T-helper 17 cell (primary cell): ENCODE measurements at regions not wholly inside any gene's neighbourhood (a gene's known extent, or its start where the extent isn't known, plus 50 kb on each side); places are given as distances from the start of the nearest gene placed in this dataset.
"Not testable (repeated sequence)": the region's sequence is repeated elsewhere in the genome, so short reads cannot be mapped to it uniquely, and the experiment has no call there.

Experiments
- ATAC-seq: fragments of 150-1000 bp; cut with Tn5 transposase; 2 replicates; pipeline ENCODE4 v1.10.0; 2021; ENCODE audit warnings: mild to moderate bottlenecking, moderate library complexity
- DNase-seq, 3 donors: peaks; one replicate each; pipeline versions ENCODE4 v3.0.0 to v3.0.0-alpha.2; 2020 to 2021
- H3K9me3 ChIP-seq: one replicate; pipeline ENCODE4 v1.7.0; 2013; ENCODE audit warnings: low read length, mild to moderate bottlenecking; ENCODE audit not compliant: control insufficient read depth, poor library complexity, severe bottlenecking
- H3K27ac Mint-ChIP-seq: one replicate; pipeline ENCODE4 v1.8.0; 2022; ENCODE audit warnings: mild to moderate bottlenecking, moderate library complexity, mixed read lengths
- H3K27me3 Mint-ChIP-seq: one replicate; pipeline ENCODE4 v1.8.0; 2022; ENCODE audit warnings: mixed read lengths
- H3K36me3 Mint-ChIP-seq: one replicate; pipeline ENCODE4 v1.8.0; 2022; ENCODE audit warnings: low read depth, mixed read lengths
- H3K4me1 Mint-ChIP-seq: one replicate; pipeline ENCODE4 v1.8.0; 2022; ENCODE audit warnings: mild to moderate bottlenecking, mixed read lengths
- H3K4me3 Mint-ChIP-seq: one replicate; pipeline ENCODE4 v1.8.0; 2022; ENCODE audit warnings: mild to moderate bottlenecking, moderate library complexity, mixed read lengths

DNA sequence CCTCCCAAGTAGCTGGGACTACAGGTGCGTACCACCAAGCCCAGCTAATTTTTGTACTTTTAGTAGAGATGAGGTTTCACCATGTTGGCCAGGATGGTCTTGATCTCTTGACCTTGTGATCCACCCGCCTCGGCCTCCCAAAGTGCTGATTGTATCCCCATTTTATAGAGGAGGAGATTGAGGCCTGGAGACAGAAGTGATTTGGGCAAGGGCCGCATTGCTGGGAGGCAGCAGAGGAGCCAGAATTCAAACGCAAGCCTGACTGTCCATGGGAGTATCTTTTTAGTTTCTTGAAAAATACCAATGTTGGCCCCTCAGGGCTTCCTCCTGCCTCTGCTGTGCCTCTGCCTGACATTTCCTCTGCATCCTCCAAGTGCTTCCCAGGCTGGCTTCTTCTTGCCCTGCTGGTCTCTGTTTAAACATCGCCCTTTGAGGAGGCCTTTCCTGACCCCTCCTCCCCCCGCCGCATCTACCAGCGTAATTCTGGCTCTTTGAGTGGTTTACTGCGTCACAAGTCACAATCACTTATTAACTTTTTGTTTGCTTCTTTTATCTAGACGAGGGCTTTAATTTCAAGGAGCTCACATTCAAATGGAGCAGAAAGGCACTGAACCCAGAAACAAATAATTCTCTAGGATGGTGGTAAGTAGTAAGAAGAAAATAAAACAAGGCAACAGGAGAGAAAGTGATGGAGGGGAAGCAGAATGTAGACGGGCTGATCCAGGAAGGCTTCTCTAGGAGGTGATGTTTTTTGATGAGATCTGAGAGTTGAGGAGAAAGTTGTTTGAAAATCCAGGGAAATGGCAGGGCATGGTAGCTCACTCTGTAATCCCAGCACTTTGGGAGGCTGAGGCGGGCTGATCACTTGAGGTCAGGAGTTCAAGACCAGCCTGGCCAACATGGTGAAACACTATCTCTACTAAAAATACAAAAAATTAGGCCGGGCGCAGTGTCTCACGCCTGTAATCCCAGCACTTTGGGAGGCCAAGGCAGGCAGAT is 91.0 kb upstream of the MED13L start:
- H3K4me1 Mint-ChIP-seq = no peaks in the 10 kb centered on the region
- H3K4me3 Mint-ChIP-seq = no peak overlapping the region
- H3K9me3 ChIP-seq = no peaks in the 10 kb centered on the region
- no peaks in the 10 kb centered on the region for H3K27me3 Mint-ChIP-seq
- ATAC-seq (no peak), DNase-seq (no peak)
- no peak overlapping the region for H3K27ac Mint-ChIP-seq
- peaks cover 2% of the 10 kb centered on the region for H3K36me3 Mint-ChIP-seq

DNA sequence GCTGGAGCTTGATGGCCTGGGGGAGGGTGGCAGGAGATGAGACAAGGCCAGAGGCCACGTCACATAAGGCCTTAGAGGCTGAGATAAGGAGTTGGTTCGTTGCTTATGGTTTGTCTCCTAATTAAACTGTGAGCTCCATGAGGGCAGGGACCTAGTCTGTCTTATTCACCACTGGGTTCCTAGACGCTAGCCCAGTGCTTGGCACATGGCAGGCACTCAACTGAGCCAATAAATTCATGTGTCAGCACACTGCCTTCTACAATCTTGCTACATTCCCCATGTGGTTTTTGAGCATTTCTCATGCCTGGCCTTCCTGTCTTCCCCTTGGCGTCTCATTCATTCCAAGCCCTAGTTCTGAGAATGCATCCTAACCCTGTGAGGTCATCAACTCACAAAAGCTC is 92.5 kb upstream of the MED13L start:
- H3K4me3 Mint-ChIP-seq = no peak overlapping the region
- no peak overlapping the region for H3K27ac Mint-ChIP-seq
- peaks cover 2% of the 10 kb centered on the region for H3K36me3 Mint-ChIP-seq
- DNase-seq (no peak), ATAC-seq (no peak)
- no peaks in the 10 kb centered on the region for H3K27me3 Mint-ChIP-seq
- H3K4me1 Mint-ChIP-seq = no peaks in the 10 kb centered on the region
- H3K9me3 ChIP-seq = no peaks in the 10 kb centered on the region

DNA sequence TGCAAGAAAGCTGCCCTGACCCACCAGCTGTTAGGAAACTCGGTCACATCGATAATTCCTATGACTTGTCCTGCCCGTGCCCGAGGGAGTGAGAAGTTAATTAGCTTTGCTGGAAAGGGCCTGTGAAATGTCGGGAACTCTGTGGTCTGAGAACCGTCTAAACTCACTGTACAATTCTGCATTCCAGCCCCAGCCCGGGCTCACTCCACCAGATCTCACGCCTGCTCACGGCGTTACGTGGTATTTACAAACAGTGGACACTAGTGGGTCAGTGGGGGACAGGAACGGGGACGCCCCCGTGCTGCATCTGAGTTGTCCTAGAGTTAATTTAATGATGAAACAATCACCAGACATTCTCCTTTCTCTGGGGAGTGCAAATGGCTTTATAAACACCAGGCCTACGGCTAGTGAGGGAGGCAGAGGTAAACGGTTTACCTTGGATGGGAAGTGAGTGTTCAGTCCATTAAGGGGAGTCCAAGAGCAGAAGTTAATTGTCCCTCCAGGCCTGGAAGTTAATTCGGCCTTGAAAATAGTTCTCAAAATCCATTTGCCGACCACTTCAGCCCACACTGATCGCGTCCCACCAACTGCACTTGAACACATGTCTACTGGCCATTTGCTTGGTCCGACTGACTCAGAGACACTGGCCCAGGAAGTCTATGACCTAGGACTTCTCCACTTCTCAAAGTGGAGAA is 93.5 kb upstream of the MED13L start:
- no peak for ATAC-seq
- no peak overlapping the region for H3K4me3 Mint-ChIP-seq
- H3K27ac Mint-ChIP-seq = no peak overlapping the region

DNA sequence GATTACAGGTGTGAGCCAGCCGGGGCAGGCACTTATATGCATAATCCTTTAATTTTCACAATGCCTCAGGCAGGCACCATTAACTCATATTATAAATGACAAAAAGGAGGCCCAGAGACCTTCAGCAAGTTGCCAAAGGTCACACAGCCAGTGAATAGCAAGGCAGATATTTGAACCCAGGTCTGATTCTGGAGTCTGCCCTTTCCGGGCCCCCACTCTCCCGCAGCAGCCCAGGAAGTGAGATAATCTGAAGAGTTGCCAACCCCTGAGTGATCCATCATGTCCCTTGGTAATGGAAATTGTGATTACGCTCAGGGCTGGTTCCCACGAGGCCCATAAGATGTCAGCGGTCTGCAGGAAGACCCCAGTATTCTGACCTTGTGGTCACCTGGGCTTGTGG is 95.3 kb upstream of the MED13L start:
- no peaks in the 10 kb centered on the region for H3K9me3 ChIP-seq
- H3K36me3 Mint-ChIP-seq = peaks cover 2% of the 10 kb centered on the region
- H3K27ac Mint-ChIP-seq = no peak overlapping the region

More for the DNA sequence above, 93.5 kb upstream of the MED13L start:
- Mint-ChIP-seq H3K27me3 (no peaks in the 10 kb centered on the region), H3K36me3 (peaks cover 2% of the 10 kb centered on the region), H3K4me1 (no peaks in the 10 kb centered on the region)
- DNase-seq = no peak
- no peaks in the 10 kb centered on the region for H3K9me3 ChIP-seq

DNA sequence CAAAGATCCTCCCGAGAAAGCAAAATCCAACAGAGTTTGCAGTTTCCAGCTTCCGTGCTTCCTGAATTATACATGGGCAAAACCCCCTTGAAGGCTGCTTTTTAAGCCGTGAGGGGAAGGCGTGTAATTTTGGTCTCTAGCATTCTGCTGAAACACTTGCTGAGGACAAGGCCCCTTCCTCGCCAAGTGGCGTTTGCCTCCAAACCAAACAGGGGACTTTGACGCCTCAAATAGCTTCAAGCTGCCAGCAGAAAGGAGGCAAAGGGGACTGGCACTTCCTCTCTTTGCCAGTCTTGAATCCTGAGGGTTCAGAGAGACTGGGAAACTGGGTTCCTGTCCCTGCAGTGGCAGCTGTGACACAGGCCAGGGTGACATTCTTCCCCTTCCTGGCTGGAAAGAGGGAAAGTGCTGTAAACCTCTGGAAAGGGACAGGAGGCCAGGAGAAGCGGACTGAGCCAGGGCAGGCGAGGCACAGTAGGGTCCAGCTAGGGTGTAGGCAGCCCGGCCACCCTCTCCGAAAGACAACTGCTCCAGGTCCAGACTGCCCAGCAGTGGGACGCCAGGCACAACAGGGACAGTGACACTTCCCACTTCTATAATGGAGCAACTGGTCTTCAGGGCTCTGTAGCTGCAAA is 96.2 kb upstream of the MED13L start:
- no peak overlapping the region for H3K4me3 Mint-ChIP-seq
- no peaks in the 10 kb centered on the region for H3K9me3 ChIP-seq
- H3K27ac Mint-ChIP-seq = no peak overlapping the region
- no peak for ATAC-seq
- peaks cover under 1% of the 10 kb centered on the region for H3K36me3 Mint-ChIP-seq
- H3K27me3 Mint-ChIP-seq = no peaks in the 10 kb centered on the region
- no peaks in the 10 kb centered on the region for H3K4me1 Mint-ChIP-seq
- DNase-seq = no peak

More for the DNA sequence above, 95.3 kb upstream of the MED13L start:
- H3K4me3 Mint-ChIP-seq = no peak overlapping the region
- DNase-seq = no peak
- no peak for ATAC-seq
- H3K4me1 Mint-ChIP-seq = no peaks in the 10 kb centered on the region
- H3K27me3 Mint-ChIP-seq = no peaks in the 10 kb centered on the region

DNA sequence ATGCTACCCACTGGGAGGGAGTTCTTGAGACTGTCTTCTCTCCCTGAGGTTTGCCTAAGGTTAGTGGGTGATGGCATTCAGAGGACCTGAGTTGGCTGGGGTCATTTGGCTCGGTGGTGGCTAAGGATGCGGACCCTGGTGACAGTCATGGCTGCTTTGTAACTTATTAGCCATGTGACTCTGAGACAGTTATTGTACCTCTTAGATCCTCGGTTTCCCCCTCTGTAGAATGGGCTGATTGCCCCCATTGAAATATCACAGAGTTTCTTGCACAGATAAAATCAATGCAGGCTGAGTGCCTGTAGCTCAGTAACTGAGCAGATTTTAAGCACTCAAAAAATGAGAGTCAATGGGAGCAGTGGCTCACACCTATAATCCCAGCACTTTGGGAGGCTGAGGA is 96.7 kb upstream of the MED13L start:
- H3K27ac Mint-ChIP-seq = no peak overlapping the region
- no peaks in the 10 kb centered on the region for H3K27me3 Mint-ChIP-seq
- no peak for ATAC-seq

DNA sequence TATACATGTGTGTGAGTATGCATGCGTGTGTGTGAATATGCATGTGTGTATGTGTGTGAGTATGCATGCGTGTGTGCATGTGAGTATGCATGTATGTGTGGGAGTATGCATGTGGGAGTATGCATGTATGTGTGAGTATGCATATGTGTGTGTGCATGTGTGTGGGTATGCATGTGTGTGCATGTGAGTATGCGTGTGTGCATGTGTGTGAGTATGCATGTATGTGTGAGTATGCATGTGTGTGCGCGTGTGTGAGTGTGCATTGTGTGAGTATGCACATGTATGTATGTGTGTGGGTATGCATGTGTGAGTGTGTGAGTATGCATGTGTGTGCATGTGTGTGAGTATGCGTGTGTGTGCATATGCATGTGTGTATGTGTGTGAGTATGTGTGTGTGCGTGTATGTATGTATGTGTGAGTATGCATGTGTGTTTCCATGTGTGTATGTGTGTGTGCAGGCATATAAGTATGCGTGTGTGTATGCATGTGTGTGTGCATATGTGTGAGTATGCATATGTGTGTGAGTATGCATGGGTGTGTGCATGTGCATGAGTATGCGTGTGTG is 97.9 kb upstream of the MED13L start:
- no peak for ATAC-seq
- Mint-ChIP-seq H3K27ac (no peak overlapping the region), H3K36me3 (no peaks in the 10 kb centered on the region), H3K27me3 (no peaks in the 10 kb centered on the region), H3K4me1 (no peaks in the 10 kb centered on the region), H3K4me3 (no peak overlapping the region)
- no peak for DNase-seq
- H3K9me3 ChIP-seq = no peaks in the 10 kb centered on the region

More for the DNA sequence above, 96.7 kb upstream of the MED13L start:
- Mint-ChIP-seq H3K36me3 (no peaks in the 10 kb centered on the region), H3K4me1 (no peaks in the 10 kb centered on the region), H3K4me3 (no peak overlapping the region)
- no peaks in the 10 kb centered on the region for H3K9me3 ChIP-seq
- DNase-seq = no peak

DNA sequence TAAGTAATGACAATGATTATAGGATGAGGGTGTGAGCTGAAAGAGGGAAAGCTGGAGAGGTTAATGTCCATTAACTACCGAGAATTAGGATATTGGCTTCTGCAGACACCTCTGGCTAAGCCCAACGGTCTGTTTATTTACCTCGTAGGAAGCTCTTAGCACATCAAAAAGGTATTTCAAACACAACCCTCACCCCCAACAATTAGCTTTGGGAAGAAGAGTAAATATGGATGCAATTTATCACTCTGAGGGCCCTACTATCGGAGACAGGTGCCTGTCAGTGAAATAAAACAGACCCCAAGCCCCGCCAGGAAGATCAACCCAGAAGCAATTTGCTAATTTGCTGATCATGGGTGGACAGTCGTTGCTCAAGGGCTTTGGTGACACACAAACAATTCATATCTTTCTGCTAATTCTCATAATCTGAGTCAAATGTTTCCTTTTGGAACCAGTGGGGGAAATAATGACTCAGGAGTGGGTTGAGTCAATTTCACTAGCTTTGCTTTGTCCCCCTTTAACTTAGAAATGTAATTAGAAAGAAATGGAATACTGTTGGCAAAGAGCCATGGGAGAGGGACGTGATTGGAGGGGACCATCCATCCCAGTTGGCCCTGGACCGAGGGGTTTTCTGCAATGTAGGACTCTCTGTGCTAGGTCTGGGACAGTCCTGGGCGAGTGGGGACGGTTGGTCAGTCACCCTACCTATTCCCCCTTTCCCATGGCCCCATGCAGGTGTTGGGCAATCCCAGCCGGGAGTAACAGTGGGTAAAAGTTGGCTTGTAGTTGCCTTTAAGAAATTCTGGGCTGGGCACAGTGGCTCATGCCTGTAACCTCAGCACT is 99.1 kb upstream of the MED13L start:
- no peaks in the 10 kb centered on the region for H3K27me3 Mint-ChIP-seq
- H3K36me3 Mint-ChIP-seq = no peaks in the 10 kb centered on the region
- DNase-seq (no peak), ATAC-seq (no peak)
- no peaks in the 10 kb centered on the region for H3K4me1 Mint-ChIP-seq
- H3K4me3 Mint-ChIP-seq = no peak overlapping the region
- H3K9me3 ChIP-seq = no peaks in the 10 kb centered on the region
- H3K27ac Mint-ChIP-seq = no peak overlapping the region

DNA sequence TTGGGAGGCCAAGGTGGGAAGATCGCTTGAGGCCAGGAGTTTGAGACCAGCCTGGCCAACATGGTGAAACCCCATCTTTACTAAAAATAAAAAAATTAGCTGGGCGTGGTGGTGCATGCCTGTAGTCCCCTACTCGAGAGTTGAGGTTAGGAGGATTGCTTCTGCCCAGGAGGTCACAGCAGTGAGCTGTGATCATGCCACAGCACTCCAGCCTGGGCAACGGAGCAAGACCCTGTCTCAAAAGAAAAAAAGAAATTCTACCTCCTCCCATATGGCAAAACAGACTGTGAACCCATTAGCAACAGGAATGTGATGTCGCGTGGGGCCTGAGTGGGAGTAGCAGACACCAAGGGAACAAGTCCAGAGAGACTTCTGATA is 99.7 kb upstream of the MED13L start:
- not testable (repeated sequence) for H3K27me3 Mint-ChIP-seq, DNase-seq, H3K4me1 Mint-ChIP-seq, H3K36me3 Mint-ChIP-seq, ATAC-seq, H3K27ac Mint-ChIP-seq, H3K9me3 ChIP-seq, H3K4me3 Mint-ChIP-seq

DNA sequence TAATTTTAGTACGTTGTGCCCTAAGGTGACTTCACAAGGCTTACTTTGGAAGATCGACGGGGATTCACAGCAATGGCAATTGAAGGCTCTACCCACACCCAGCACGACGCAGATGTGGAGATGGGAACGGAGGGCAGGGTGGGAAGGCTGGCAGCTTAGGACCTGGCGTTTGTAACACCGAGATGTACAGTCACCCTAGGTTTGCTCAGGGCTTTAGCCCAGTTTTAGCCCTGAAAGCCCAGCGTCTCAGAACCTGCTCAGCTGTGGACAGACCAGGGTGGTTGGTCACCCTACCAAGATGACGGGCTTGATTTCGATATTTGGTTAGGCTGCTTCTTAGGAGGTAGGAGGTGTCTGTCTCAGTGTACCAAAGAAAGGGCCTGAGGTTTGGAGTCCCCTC is 100.5 kb upstream of the MED13L start:
- H3K27ac Mint-ChIP-seq = no peak overlapping the region
- no peak for ATAC-seq
- H3K4me3 Mint-ChIP-seq = no peak overlapping the region
- DNase-seq = no peak
- H3K4me1 Mint-ChIP-seq = peaks cover 3% of the 10 kb centered on the region
- H3K36me3 Mint-ChIP-seq = peaks cover 3% of the 10 kb centered on the region
- H3K9me3 ChIP-seq = no peaks in the 10 kb centered on the region
- H3K27me3 Mint-ChIP-seq = no peaks in the 10 kb centered on the region

DNA sequence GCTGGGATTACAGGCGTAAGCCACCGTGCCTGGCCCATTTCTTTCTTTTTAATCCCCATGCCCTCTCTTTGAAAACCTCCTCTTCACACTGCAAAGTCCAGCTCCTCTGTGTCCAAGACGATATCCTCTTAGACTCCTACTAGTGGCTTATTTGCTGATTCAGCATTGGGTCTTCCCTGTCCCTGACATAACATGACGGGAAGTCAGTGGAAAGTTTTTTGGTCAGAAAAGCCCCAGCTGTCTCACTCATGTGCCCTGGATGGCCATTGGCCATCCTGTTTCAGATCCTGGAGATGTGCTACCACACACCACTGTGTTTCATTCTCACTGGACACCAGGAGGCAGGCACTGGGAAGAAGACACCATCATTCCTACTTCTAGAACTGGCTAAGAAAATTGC is 102.6 kb upstream of the MED13L start:
- Mint-ChIP-seq H3K27ac (no peak overlapping the region), H3K27me3 (peaks cover 8% of the 10 kb centered on the region), H3K4me3 (no peak overlapping the region), H3K4me1 (peaks cover 4% of the 10 kb centered on the region), H3K36me3 (peaks cover 3% of the 10 kb centered on the region)
- no peak for ATAC-seq
- no peak for DNase-seq
- H3K9me3 ChIP-seq = no peaks in the 10 kb centered on the region

DNA sequence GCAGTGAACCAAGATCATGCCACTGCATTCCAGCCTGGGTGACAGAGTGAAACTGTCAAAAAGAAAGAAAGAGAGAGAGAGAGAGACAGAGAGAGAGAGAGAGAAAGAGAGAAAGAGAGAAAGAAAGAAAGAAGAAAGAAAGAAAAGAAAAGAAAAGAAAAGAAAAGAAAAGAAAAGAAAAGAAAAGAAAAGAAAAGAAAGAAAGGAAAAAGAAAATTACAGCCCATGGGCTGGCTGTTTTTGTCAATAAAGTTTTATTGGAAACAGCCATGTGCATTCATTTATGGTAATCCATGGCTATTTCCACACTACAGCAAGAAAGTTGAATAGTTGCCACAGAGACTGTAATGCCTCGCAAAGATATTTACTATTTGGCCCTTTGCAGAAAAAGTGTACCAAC is 103.2 kb upstream of the MED13L start:
- H3K27me3 Mint-ChIP-seq = not testable (repeated sequence)

More for the DNA sequence above, 103.2 kb upstream of the MED13L start:
- not testable (repeated sequence) for ATAC-seq, H3K36me3 Mint-ChIP-seq, H3K27ac Mint-ChIP-seq, H3K9me3 ChIP-seq, H3K4me3 Mint-ChIP-seq, H3K4me1 Mint-ChIP-seq, DNase-seq
